H9 (cell line): ENCODE measurements at regions not wholly inside any gene's neighbourhood (a gene's known extent, or its start where the extent isn't known, plus 50 kb on each side); places are given as distances from the start of the nearest gene placed in this dataset.

Source experiments
- DNase-seq: peaks from one replicate; pipeline ENCODE4 v3.0.0-alpha.2; 2017
- H2AFZ ChIP-seq: one replicate; pipeline ENCODE4 v1.6.1; 2013; ENCODE audit warnings: mild to moderate bottlenecking, low read length, control low read depth, moderate library complexity
- H2AK5ac ChIP-seq: 2 replicates; pipeline ENCODE4 v1.6.1; 2013; ENCODE audit warnings: low read length, control low read depth, mixed read lengths; ENCODE audit not compliant: insufficient read length
- H2BK120ac ChIP-seq: one replicate; pipeline ENCODE4 v1.6.1; 2013; ENCODE audit warnings: low read depth, mild to moderate bottlenecking, low read length, control low read depth, inconsistent platforms; ENCODE audit not compliant: poor library complexity, severe bottlenecking
- H2BK12ac ChIP-seq: 2 replicates; pipeline ENCODE4 v1.6.1; 2013; ENCODE audit warnings: low read length, control low read depth, mixed read lengths, low read depth; ENCODE audit not compliant: insufficient read length
- H2BK15ac ChIP-seq: 2 replicates; pipeline ENCODE4 v1.6.1; 2013; ENCODE audit warnings: low read depth, low read length, control low read depth
- H2BK20ac ChIP-seq: one replicate; pipeline ENCODE4 v1.6.1; 2013; ENCODE audit warnings: low read depth, mild to moderate bottlenecking, low read length, control low read depth, inconsistent platforms; ENCODE audit not compliant: poor library complexity, severe bottlenecking
- H2BK5ac ChIP-seq: 2 replicates; pipeline ENCODE4 v1.6.1; 2013; ENCODE audit warnings: low read length, control low read depth, mixed read lengths; ENCODE audit not compliant: insufficient read length
- H3K14ac ChIP-seq: 2 replicates; pipeline ENCODE4 v1.6.1; 2013; ENCODE audit warnings: low read length, control low read depth; ENCODE audit not compliant: insufficient read depth
- H3K18ac ChIP-seq: 2 replicates; pipeline ENCODE4 v1.6.1; 2013; ENCODE audit warnings: low read depth, mild to moderate bottlenecking, mixed read lengths, low read length, control low read depth; ENCODE audit not compliant: insufficient read length
- H3K23ac ChIP-seq: 2 replicates; pipeline ENCODE4 v1.6.1; 2013; ENCODE audit warnings: low read length, control low read depth, mixed read lengths, low read depth; ENCODE audit not compliant: insufficient read length
- H3K23me2 ChIP-seq: 2 replicates; pipeline ENCODE4 v1.6.1; 2013; ENCODE audit warnings: low read depth, mild to moderate bottlenecking, mixed read lengths, low read length, control low read depth; ENCODE audit not compliant: insufficient read length, poor library complexity, severe bottlenecking
- H3K27ac ChIP-seq: 2 replicates; pipeline ENCODE4 v1.5.1; 2013; ENCODE audit warnings: low read length, control low read depth, mixed read lengths, low read depth; ENCODE audit not compliant: insufficient read length
- H3K27me3 ChIP-seq: 2 replicates; pipeline ENCODE4 v1.6.1; 2013; ENCODE audit warnings: low read length, control low read depth, inconsistent platforms; ENCODE audit not compliant: insufficient read depth
- H3K4ac ChIP-seq: 2 replicates; pipeline ENCODE4 v1.6.1; 2013; ENCODE audit warnings: low read depth, mild to moderate bottlenecking, control low read depth, inconsistent platforms, low read length, moderate library complexity
- H3K4me1 ChIP-seq: 2 replicates; pipeline ENCODE4 v1.6.1; 2013; ENCODE audit warnings: low read length, control low read depth, inconsistent platforms; ENCODE audit not compliant: insufficient read depth
- H3K4me2 ChIP-seq: 2 replicates; pipeline ENCODE4 v1.6.1; 2013; ENCODE audit warnings: low read length, control low read depth, mixed read lengths; ENCODE audit not compliant: insufficient read length, insufficient read depth
- H3K56ac ChIP-seq: 2 replicates; pipeline ENCODE4 v1.6.1; 2013; ENCODE audit warnings: low read depth, mild to moderate bottlenecking, mixed read lengths, low read length, control low read depth; ENCODE audit not compliant: insufficient read length
- H3K79me1 ChIP-seq: 2 replicates; pipeline ENCODE4 v1.6.1; 2013; ENCODE audit warnings: low read depth, mild to moderate bottlenecking, moderate library complexity, low read length, control low read depth, inconsistent platforms; ENCODE audit not compliant: insufficient read depth, poor library complexity, severe bottlenecking
- H3K79me2 ChIP-seq: 2 replicates; pipeline ENCODE4 v1.6.1; 2013; ENCODE audit warnings: low read length, control low read depth, inconsistent platforms; ENCODE audit not compliant: insufficient read depth
- H3K9ac ChIP-seq: 2 replicates; pipeline ENCODE4 v1.6.1; 2013; ENCODE audit warnings: low read length, control low read depth, mixed read lengths; ENCODE audit not compliant: insufficient read length; ENCODE audit errors: extremely low read depth
- H3K9me3 ChIP-seq: one replicate; pipeline ENCODE4 v1.6.1; 2013; ENCODE audit warnings: low read depth, low read length, inconsistent platforms; ENCODE audit not compliant: control insufficient read depth
- H3T11ph ChIP-seq: one replicate; pipeline ENCODE4 v1.6.1; 2013; ENCODE audit warnings: mild to moderate bottlenecking, low read length, control low read depth, inconsistent platforms
- H4K20me1 ChIP-seq: one replicate; pipeline ENCODE4 v1.6.1; 2013; ENCODE audit not compliant: control insufficient read depth, insufficient read length, insufficient read depth
- H4K5ac ChIP-seq: 2 replicates; pipeline ENCODE4 v1.6.1; 2013; ENCODE audit warnings: low read depth, mild to moderate bottlenecking, mixed read lengths, low read length, control low read depth; ENCODE audit not compliant: insufficient read length
- H4K8ac ChIP-seq: replicated peaks from 2 replicates; pipeline ENCODE4 v1.6.1; 2013; ENCODE audit warnings: low read length, control low read depth, mixed read lengths, low read depth; ENCODE audit not compliant: insufficient read length
- H4K91ac ChIP-seq: 2 replicates; pipeline ENCODE4 v1.6.1; 2013; ENCODE audit warnings: low read depth, mild to moderate bottlenecking, moderate library complexity, mixed read lengths, low read length, control low read depth; ENCODE audit not compliant: insufficient read length
- H3K27ac Mint-ChIP-seq, 3 experiments: 2 replicates in 2 of 3; 3 replicates in 1 of 3; pipeline ENCODE4 v1.8.0; 2020 to 2021; ENCODE audit warnings: mixed read lengths in 3 of 3, mild to moderate bottlenecking in 1 of 3, moderate library complexity in 1 of 3
- H3K27me3 Mint-ChIP-seq: 2 replicates; pipeline ENCODE4 v1.8.0; 2021; ENCODE audit warnings: low read depth, mild to moderate bottlenecking, moderate library complexity, mixed read lengths
- H3K36me3 Mint-ChIP-seq, 3 experiments: 2 replicates in 2 of 3; 3 replicates in 1 of 3; pipeline ENCODE4 v1.8.0; 2020 to 2021; ENCODE audit warnings: low read depth in 3 of 3, mixed read lengths in 3 of 3; ENCODE audit not compliant: insufficient read depth in 1 of 3
- H3K4me1 Mint-ChIP-seq, 2 experiments: 2 replicates each; pipeline ENCODE4 v1.8.0; 2020; ENCODE audit warnings: mixed read lengths in 2 of 2
- H3K4me3 Mint-ChIP-seq, 2 experiments: 2 replicates in 1 of 2; 3 replicates in 1 of 2; pipeline ENCODE4 v1.8.0; 2020 to 2021; ENCODE audit warnings: mild to moderate bottlenecking in 2 of 2, mixed read lengths in 2 of 2, moderate library complexity in 1 of 2
- H3K9me3 Mint-ChIP-seq, 2 experiments: 2 replicates in 1 of 2; 3 replicates in 1 of 2; pipeline ENCODE4 v1.8.0; 2020; ENCODE audit warnings: mild to moderate bottlenecking in 2 of 2, mixed read lengths in 2 of 2, moderate library complexity in 1 of 2
- WGBS: extraction: QIAGEN DNeasy Blood & Tissue Kit; methylation state at CpG from one replicate; pipeline ENCODE4 v1.1.7; 2013; ENCODE audit warnings: missing lambda C conversion rate, low lambda C conversion rate, mixed read lengths; ENCODE audit not compliant: insufficient read length; ENCODE audit errors: extremely low coverage; 5-methylcytosine and 5-hydroxymethylcytosine counted together
- TF ChIP-seq, protein P1 (sequence below): fragments of 200-600 bp; sonication (generic); conservative IDR thresholded peaks from 3 replicates; pipeline ENCODE4 v1.8.0; 2021; ENCODE audit warnings: antibody characterized with exemption, mild to moderate bottlenecking

DNA sequence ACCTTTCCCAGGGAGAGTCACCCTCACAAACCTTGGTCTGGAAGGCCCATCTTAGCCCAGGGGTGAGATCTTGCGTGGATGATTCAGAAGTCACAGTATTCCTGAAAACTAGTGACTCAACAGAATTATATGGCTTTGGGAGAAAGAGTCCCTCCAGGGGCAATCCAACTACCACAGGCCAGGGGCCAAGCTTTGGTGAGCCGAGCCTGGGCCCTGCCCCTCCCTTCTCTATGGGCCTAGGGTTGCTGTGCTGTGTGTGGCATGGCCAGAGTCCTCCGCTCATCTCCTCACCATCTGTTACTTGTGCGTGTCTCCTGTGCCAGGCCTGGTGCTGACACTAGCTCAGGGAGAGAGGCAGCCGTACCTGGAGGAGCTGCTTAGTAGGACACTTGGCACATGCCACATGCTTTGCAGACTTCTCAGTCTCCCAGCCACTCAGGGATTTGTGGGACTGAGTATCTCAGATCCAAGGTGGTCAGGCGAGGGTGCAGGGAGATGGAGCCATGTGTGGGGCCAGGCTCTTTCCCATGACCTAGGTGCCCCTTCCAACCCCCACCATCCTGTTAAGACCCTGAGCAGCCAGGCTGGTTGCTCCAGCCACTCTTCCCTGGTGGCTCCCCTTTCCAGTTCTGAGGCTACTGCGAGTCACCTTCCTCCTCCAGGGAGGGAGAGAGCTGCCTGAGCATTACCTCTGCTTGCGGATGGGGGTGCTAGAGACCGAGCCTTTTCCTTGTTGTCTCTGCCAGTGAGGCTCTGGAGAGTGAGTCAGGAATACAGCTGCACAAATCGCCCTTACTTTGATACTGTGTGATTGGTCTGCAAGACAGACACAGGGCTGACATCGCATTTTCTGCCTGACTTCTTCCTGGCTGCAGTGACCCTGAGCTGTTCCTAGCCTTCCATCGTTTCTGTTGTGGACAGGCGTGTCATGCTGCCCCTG is 94.1 kb downstream of the SLC25A47 start:
- Histone ChIP-seq H3K9ac (no peak overlapping the region), H2AK5ac (no peak overlapping the region), H3K56ac (no peak overlapping the region), H4K8ac (no peak overlapping the region), H2AFZ (no peak overlapping the region), H3K4me2 (no peak overlapping the region), H3K9me3 (no peaks in the 10 kb centered on the region), H3K4ac (no peak overlapping the region), H3K23ac (no peak overlapping the region), H4K20me1 (no peaks in the 10 kb centered on the region), H3K27me3 (no peaks in the 10 kb centered on the region), H3T11ph (no peak overlapping the region), H3K14ac (no peak overlapping the region), H2BK20ac (no peak overlapping the region), H3K4me1 (no peaks in the 10 kb centered on the region), H4K5ac (no peak overlapping the region), H3K79me2 (no peaks in the 10 kb centered on the region), H2BK120ac (no peak overlapping the region), H3K79me1 (no peaks in the 10 kb centered on the region), H3K27ac (no peak overlapping the region), H4K91ac (no peak overlapping the region), H3K23me2 (no peaks in the 10 kb centered on the region), H2BK5ac (no peak overlapping the region), H3K18ac (no peak overlapping the region), H2BK15ac (no peak overlapping the region), H2BK12ac (no peak overlapping the region)
- TF ChIP-seq, protein P1, sequence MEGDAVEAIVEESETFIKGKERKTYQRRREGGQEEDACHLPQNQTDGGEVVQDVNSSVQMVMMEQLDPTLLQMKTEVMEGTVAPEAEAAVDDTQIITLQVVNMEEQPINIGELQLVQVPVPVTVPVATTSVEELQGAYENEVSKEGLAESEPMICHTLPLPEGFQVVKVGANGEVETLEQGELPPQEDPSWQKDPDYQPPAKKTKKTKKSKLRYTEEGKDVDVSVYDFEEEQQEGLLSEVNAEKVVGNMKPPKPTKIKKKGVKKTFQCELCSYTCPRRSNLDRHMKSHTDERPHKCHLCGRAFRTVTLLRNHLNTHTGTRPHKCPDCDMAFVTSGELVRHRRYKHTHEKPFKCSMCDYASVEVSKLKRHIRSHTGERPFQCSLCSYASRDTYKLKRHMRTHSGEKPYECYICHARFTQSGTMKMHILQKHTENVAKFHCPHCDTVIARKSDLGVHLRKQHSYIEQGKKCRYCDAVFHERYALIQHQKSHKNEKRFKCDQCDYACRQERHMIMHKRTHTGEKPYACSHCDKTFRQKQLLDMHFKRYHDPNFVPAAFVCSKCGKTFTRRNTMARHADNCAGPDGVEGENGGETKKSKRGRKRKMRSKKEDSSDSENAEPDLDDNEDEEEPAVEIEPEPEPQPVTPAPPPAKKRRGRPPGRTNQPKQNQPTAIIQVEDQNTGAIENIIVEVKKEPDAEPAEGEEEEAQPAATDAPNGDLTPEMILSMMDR = peak; percentile 81
- Mint-ChIP-seq H3K27me3 (no peaks in the 10 kb centered on the region; the same call in 1 of the 2 replicates), H3K4me3 (no peak overlapping the region), H3K36me3 (peaks cover 0 to 2% (median 0%) of the 10 kb centered on the region in 3 experiments; a peak in 3 of 7 replicates), H3K9me3 (no peaks in the 10 kb centered on the region), H3K27ac (peak overlapping the region in 1 of 3 experiments; percentile 73; a peak in 2 of 7 replicates), H3K4me1 (peaks cover 12 to 16% of the 10 kb centered on the region in 2 experiments)
- DNase-seq = peak; percentile 89
- no CpG with 5 or more reads among the region's 13 CpGs for WGBS
